GM23248 (cell line): ENCODE measurements at regions not wholly inside any gene's neighbourhood (a gene's known extent, or its start where the extent isn't known, plus 50 kb on each side); places are given as distances from the start of the nearest gene placed in this dataset.

Source experiments
- DNase-seq: peaks from one replicate; pipeline ENCODE4 v3.0.0-alpha.2; 2015
- H2AFZ ChIP-seq: fragments of 200-600 bp; sonication (generic); 2 replicates; pipeline ENCODE4 v1.6.1; 2016; ENCODE audit warnings: antibody characterized with exemption
- H3F3A ChIP-seq: fragments of 200-600 bp; sonication (generic); 2 replicates; pipeline ENCODE4 v1.6.1; 2016; ENCODE audit warnings: mild to moderate bottlenecking, antibody characterized with exemption, mixed run types; ENCODE audit not compliant: insufficient read depth
- H3K27ac ChIP-seq: fragments of 200-600 bp; sonication (generic); 2 replicates; pipeline ENCODE4 v1.5.1; 2016; ENCODE audit warnings: mild to moderate bottlenecking
- H3K27me3 ChIP-seq: fragments of 200-600 bp; sonication (generic); replicated peaks from 2 replicates; pipeline ENCODE4 v1.6.1; 2016; ENCODE audit warnings: mild to moderate bottlenecking; ENCODE audit not compliant: insufficient read depth
- H3K36me3 ChIP-seq: fragments of 200-600 bp; sonication (generic); 2 replicates; pipeline ENCODE4 v1.6.1; 2016; ENCODE audit warnings: low read depth, mild to moderate bottlenecking
- H3K4me1 ChIP-seq: fragments of 200-600 bp; sonication (generic); 2 replicates; pipeline ENCODE4 v1.6.1; 2016; ENCODE audit warnings: mild to moderate bottlenecking; ENCODE audit not compliant: insufficient read depth
- H3K4me2 ChIP-seq: fragments of 200-600 bp; sonication (generic); one replicate; pipeline ENCODE4 v1.6.1; 2016; ENCODE audit warnings: mild to moderate bottlenecking; ENCODE audit not compliant: unreplicated experiment
- H3K4me3 ChIP-seq: fragments of 200-600 bp; sonication (generic); 2 replicates; pipeline ENCODE4 v1.5.1; 2016; ENCODE audit warnings: mild to moderate bottlenecking
- H3K79me2 ChIP-seq: fragments of 200-600 bp; sonication (generic); 2 replicates; pipeline ENCODE4 v1.6.1; 2016; ENCODE audit warnings: mild to moderate bottlenecking; ENCODE audit not compliant: insufficient read depth
- H3K9ac ChIP-seq: fragments of 200-600 bp; sonication (generic); 2 replicates; pipeline ENCODE4 v1.6.1; 2016; ENCODE audit warnings: mild to moderate bottlenecking
- H3K9me2 ChIP-seq: fragments of 200-600 bp; sonication (generic); 2 replicates; pipeline ENCODE4 v1.6.1; 2016; ENCODE audit warnings: mixed run types, mild to moderate bottlenecking, moderate library complexity; ENCODE audit not compliant: insufficient read depth
- H3K9me3 ChIP-seq: fragments of 200-600 bp; sonication (generic); one replicate; pipeline ENCODE4 v1.6.1; 2017; ENCODE audit warnings: low read depth
- H4K20me1 ChIP-seq: fragments of 200-600 bp; sonication (generic); 2 replicates; pipeline ENCODE4 v1.6.0; 2016; ENCODE audit not compliant: insufficient read depth
- EZH2 ChIP-seq: fragments of 200-600 bp; sonication (generic); IDR thresholded peaks from 2 replicates; pipeline ENCODE4 v1.6.1; 2018; ENCODE audit warnings: antibody characterized with exemption, mild to moderate bottlenecking; ENCODE audit not compliant: insufficient read depth, poor library complexity, severe bottlenecking
- EZH2phosphoT487 ChIP-seq: fragments of 200-600 bp; sonication (generic); IDR thresholded peaks from 2 replicates; pipeline ENCODE4 v1.6.1; 2018; ENCODE audit warnings: antibody characterized with exemption, moderate library complexity, mild to moderate bottlenecking, low read depth; ENCODE audit not compliant: insufficient read depth
- WGBS, 2 experiments: methylation state at CpG; one replicate each; pipeline ENCODE4 v1.1.6; 2015 to 2017; ENCODE audit warnings: low lambda C conversion rate in 2 of 2, low coverage in 1 of 2; ENCODE audit errors: missing lambda C conversion rate in 2 of 2; 5-methylcytosine and 5-hydroxymethylcytosine counted together
- in situ Hi-C: fragments of 300-500 bp; cut with MboI; formaldehyde crosslinking; loops from 2 replicates; pipeline ENCODE4 v1.15.0; 2020

DNA sequence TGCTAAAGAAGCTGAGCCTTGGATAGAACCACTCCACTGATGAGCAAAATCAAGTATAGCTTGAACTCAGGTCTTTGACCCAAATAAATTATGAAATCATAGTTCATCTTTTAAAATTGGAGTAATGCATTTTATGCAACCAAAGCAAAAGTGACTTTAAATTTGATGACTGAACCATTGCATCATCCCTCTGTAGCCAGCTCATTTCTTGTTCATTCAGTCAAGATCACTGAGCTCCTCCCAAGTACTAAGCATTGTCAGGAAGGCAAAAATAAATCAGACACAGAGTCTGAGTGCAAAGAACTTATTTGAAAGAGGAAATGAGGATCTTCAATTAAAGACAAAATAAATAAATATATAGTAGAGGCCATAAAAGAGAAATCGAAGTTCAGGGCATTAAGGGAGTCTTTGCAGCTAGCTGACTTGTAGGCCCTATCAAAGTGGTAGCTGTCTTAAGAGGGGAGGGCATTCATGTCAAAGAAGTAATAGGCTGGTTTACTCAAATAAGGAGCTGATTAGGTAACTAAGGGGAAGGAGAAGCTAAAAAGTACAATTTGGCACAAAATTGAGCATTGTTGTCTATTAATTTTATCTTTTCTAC is 411.8 kb downstream of the MTX2 start:
- peaks cover 27% of the 10 kb centered on the region for H3K4me1 ChIP-seq
- H3K4me2 ChIP-seq: peak overlapping the region; percentile 41
- no peaks in the 10 kb centered on the region for H3K27me3 ChIP-seq
- 3 to 6% methylated on average over 1 of the region's 1 CpG for WGBS, 2 experiments
- in situ Hi-C loops: no loop called here
- peak; percentile 79 for DNase-seq
- no peaks in the 10 kb centered on the region for H3K79me2 ChIP-seq
- H3K36me3 ChIP-seq: no peaks in the 10 kb centered on the region
- H2AFZ ChIP-seq: peak overlapping the region; percentile 88
- no peak overlapping the region for H3K4me3 ChIP-seq
- H4K20me1 ChIP-seq: no peaks in the 10 kb centered on the region
- no peaks in the 10 kb centered on the region for H3K9me3 ChIP-seq
- TF ChIP-seq EZH2phosphoT487: no peak
- TF ChIP-seq EZH2: no peak
- H3K27ac ChIP-seq: peak overlapping the region; percentile 68
- peaks cover 25% of the 10 kb centered on the region; the same call in 1 of the 2 replicates for H3F3A ChIP-seq
- H3K9me2 ChIP-seq: no peaks in the 10 kb centered on the region
- H3K9ac ChIP-seq: peak overlapping the region; percentile 60; the same call in 1 of the 2 replicates

DNA sequence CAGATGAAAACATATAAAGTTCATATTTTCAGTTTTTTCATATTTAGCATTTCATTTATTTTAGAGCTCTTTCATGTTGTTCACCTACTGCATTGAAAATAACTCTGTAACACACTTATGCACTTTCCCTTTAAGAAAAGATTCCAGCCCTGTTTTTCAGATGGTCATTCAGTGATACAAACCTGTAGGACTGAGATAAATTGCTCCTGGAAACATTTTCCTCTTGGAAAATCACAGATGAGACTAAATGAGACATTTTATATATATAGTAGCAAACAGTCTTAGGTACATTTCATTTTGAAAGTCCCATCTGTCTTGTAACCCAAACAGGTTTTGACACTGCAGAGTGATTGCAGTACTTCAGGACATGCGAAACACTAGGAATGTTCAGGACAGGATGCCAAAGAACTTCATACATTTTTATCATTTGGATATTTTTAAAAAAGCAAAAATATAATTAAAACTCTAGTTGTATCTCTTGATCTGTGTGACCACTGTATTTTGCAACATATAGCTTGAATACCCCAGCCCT is 412.4 kb downstream of the MTX2 start:
- no peak overlapping the region for H3K4me3 ChIP-seq
- no peaks in the 10 kb centered on the region for H3K27me3 ChIP-seq
- no peaks in the 10 kb centered on the region for H3K9me2 ChIP-seq
- H3K4me1 ChIP-seq: peaks cover 27% of the 10 kb centered on the region
- H3K36me3 ChIP-seq: no peaks in the 10 kb centered on the region
- DNase-seq: no peak
- TF ChIP-seq EZH2 (no peak), EZH2phosphoT487 (no peak)
- peak overlapping the region; percentile 78 for H3K4me2 ChIP-seq
- H3F3A ChIP-seq: peaks cover 25% of the 10 kb centered on the region; the same call in 1 of the 2 replicates
- H3K9me3 ChIP-seq: no peaks in the 10 kb centered on the region
- in situ Hi-C loops: no loop called here
- 63 to 68% methylated on average over 1 of the region's 1 CpG for WGBS, 2 experiments
- H4K20me1 ChIP-seq: no peaks in the 10 kb centered on the region
- no peaks in the 10 kb centered on the region for H3K79me2 ChIP-seq
- H3K9ac ChIP-seq: peak overlapping the region; percentile 60
- H2AFZ ChIP-seq: peak overlapping the region; percentile 88
- H3K27ac ChIP-seq: peak overlapping the region; percentile 68

DNA sequence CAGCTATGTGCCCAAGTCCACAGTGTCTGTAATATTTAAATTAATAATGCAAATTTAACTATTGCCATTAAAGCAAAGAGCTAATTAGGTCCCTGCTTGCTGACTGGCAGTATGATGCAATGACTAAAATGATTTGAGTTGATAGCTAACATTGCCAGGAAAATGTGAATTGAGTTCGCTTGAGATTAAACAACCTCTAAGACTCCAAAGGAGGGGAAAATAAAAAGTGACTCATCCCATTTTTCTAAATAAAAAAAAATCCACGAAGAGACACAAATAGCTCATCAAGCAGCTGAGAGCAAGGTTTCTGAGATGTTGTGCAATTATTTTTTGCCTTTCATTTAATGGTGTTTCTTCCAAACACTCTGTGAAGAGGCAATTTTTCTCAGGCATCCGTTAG is 413.0 kb downstream of the MTX2 start:
- peak; percentile 82 for DNase-seq
- Histone ChIP-seq H3K27ac (peak overlapping the region; percentile 68), H3K9me2 (no peaks in the 10 kb centered on the region), H3K9me3 (no peaks in the 10 kb centered on the region), H3K4me1 (peaks cover 27% of the 10 kb centered on the region), H3K27me3 (no peaks in the 10 kb centered on the region), H3K79me2 (no peaks in the 10 kb centered on the region), H4K20me1 (no peaks in the 10 kb centered on the region), H3K4me2 (peak overlapping the region; percentile 78), H3K4me3 (peak overlapping the region; percentile 38), H3K9ac (peak overlapping the region; percentile 60), H3F3A (peaks cover 25% of the 10 kb centered on the region; the same call in 1 of the 2 replicates), H3K36me3 (no peaks in the 10 kb centered on the region), H2AFZ (peak overlapping the region; percentile 88)
- in situ Hi-C loops: no loop called here
- 2 to 6% methylated on average over 3 of the region's 3 CpGs for WGBS, 2 experiments
- TF ChIP-seq EZH2phosphoT487: no peak
- TF ChIP-seq EZH2: no peak

DNA sequence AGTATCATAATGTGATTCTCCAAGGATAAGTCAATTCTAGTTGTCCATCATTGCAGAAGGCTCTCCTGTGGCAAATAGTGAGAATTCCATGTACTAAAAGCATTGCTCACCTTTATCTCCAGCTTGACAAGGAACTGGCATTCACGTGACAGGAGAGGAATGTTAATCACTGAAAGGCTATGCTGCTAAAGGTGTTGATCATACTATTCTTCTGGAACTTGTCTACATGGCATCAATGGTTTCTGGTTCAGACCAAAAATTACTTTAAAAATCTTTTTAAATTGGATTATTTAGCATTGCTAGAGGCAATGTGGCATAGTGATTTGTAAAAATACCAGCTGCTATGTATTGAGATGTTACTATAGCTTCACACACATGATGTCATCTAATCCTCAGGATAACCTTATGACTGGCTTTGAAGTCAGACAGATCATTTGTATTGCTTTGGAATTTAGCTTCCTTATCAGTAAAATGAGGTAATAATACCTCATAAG is 414.4 kb downstream of the MTX2 start:
- H3F3A ChIP-seq: peaks cover 25% of the 10 kb centered on the region; the same call in 1 of the 2 replicates
- no peak overlapping the region for H3K27ac ChIP-seq
- no peak overlapping the region for H3K4me3 ChIP-seq
- DNase-seq: no peak
- no peak overlapping the region for H3K9ac ChIP-seq
- TF ChIP-seq EZH2phosphoT487: no peak
- TF ChIP-seq EZH2: no peak
- no peaks in the 10 kb centered on the region for H4K20me1 ChIP-seq
- no peaks in the 10 kb centered on the region for H3K36me3 ChIP-seq
- H3K4me2 ChIP-seq: no peak overlapping the region
- H3K9me3 ChIP-seq: no peaks in the 10 kb centered on the region
- H3K27me3 ChIP-seq: no peaks in the 10 kb centered on the region
- WGBS, 2 experiments: 92 to 97% methylated on average over 1 of the region's 1 CpG
- no peaks in the 10 kb centered on the region for H3K79me2 ChIP-seq
- H3K9me2 ChIP-seq: no peaks in the 10 kb centered on the region
- no peak overlapping the region for H2AFZ ChIP-seq
- peaks cover 27% of the 10 kb centered on the region for H3K4me1 ChIP-seq
- in situ Hi-C loops: no loop called here
